ENCODE measurements at regions not wholly inside any gene's neighbourhood (a gene's known extent, or its start where the extent isn't known, plus 50 kb on each side); places are given as distances from the start of the nearest gene placed in this dataset.

DNA sequence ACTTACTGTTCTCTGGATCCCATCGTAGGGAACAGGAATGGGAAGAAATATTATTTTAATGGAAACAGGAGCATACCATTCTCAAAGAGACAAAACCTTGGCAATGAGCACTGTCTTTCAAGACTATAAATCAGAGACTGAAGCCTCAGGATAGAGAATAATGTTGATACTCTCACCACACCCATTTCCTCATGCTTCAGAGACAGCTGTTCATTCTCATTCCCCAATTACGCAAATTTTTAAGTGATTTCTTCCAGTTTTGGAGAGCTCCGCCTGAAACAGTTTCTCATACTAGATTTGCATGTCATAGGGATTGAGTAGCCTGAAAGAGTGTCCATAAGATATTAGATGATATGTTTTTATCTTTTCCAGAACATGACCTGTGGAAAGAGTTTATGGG is 290.5 kb upstream of the RASA1 start:
- intact Hi-C loops (cut with micrococcal nuclease), result no loop called here
- no peak overlapping the region for H3K27ac Mint-ChIP-seq
- H4K20me1 ChIP-seq (ENCODE audit: control insufficient read depth, insufficient read depth, low read length, poor library complexity, severe bottlenecking), result no peaks in the 10 kb centered on the region
- H3K9me3 Mint-ChIP-seq (ENCODE audit: insufficient read depth), result no peaks in the 10 kb centered on the region
- no peaks in the 10 kb centered on the region for H3K79me2 ChIP-seq (ENCODE audit: control insufficient read depth, insufficient read depth, low read length)
- H3K4me1 Mint-ChIP-seq, result no peaks in the 10 kb centered on the region
- no peak overlapping the region for H2AFZ ChIP-seq (ENCODE audit: insufficient read depth, low read depth, low read length, poor library complexity, severe bottlenecking)
- peaks cover 0 to 18% (median 2%) of the 10 kb centered on the region in 4 experiments for H3K27me3 ChIP-seq (replicated peaks in 1 of 4; ENCODE audit: control extremely low read depth in 1 of 4, control insufficient read depth in 3 of 4, insufficient read depth in 4 of 4, low read length in 3 of 4)
- H3K27me3 Mint-ChIP-seq, result peaks cover 38% of the 10 kb centered on the region
- no peaks in the 10 kb centered on the region for H3K36me3 ChIP-seq (replicated peaks in 1 of 2; ENCODE audit: control extremely low read depth in 1 of 2, control insufficient read depth in 1 of 2, extremely low read depth in 1 of 2, insufficient read depth in 2 of 2, low read length in 1 of 2)
- H3K4me3 Mint-ChIP-seq, result no peak overlapping the region
- TF ChIP-seq, protein P1, sequence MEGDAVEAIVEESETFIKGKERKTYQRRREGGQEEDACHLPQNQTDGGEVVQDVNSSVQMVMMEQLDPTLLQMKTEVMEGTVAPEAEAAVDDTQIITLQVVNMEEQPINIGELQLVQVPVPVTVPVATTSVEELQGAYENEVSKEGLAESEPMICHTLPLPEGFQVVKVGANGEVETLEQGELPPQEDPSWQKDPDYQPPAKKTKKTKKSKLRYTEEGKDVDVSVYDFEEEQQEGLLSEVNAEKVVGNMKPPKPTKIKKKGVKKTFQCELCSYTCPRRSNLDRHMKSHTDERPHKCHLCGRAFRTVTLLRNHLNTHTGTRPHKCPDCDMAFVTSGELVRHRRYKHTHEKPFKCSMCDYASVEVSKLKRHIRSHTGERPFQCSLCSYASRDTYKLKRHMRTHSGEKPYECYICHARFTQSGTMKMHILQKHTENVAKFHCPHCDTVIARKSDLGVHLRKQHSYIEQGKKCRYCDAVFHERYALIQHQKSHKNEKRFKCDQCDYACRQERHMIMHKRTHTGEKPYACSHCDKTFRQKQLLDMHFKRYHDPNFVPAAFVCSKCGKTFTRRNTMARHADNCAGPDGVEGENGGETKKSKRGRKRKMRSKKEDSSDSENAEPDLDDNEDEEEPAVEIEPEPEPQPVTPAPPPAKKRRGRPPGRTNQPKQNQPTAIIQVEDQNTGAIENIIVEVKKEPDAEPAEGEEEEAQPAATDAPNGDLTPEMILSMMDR (IDR thresholded peaks at IDR 0.05), result no peak
- TF ChIP-seq EZH2 (IDR thresholded peaks at IDR 0.05; ENCODE audit: borderline replicate concordance, insufficient read depth, low read depth, low read length, poor library complexity, severe bottlenecking), result no peak
- ChIA-PET CTCF (no interaction called here), POLR2A (no interaction called here)
- no peak overlapping the region for H3K4me2 ChIP-seq (replicated peaks; ENCODE audit: low read depth, low read length, poor library complexity, severe bottlenecking)
- H3K4me3 ChIP-seq (ENCODE audit: control extremely low read depth in 1 of 5, extremely low read depth in 1 of 5, insufficient read depth in 1 of 5, low read depth in 2 of 5, low read length in 4 of 5), result no peak overlapping the region
- DNase-seq (no peak), ATAC-seq (ENCODE audit: low read depth) (no peak)
- no peak overlapping the region for H3K27ac ChIP-seq (ENCODE audit: low read length in 2 of 2)
- H3K9ac ChIP-seq (ENCODE audit: low read length), result no peak overlapping the region
- WGBS (ENCODE audit: insufficient coverage), result no CpG with 5 or more reads among the region's 3 CpGs
- no peaks in the 10 kb centered on the region for H3K4me1 ChIP-seq (ENCODE audit: control insufficient read depth in 2 of 2, insufficient read depth in 2 of 2, low read length in 2 of 2)
- H3K9me3 ChIP-seq (ENCODE audit: control extremely low read depth in 1 of 3, control insufficient read depth in 2 of 3, insufficient read depth in 1 of 3, low read length in 2 of 3), result no peaks in the 10 kb centered on the region

DNA sequence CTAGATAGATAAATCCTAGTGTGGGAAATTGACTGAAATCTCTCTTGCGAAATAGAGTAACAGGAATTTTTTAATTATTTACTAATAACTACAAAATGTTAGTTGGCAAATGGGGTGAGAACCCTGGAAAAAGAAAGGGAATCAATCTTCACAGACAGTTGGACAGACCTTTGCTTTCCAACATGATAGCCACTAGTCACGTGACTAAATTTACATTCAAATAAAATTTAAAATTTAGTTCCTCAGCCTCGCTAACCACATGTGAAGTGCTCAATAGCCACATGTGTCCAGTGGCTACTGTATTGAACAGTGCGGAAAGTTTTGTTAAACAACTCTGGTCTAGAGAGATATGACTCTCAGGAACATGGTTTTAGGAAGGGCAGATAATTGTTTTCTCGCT is 289.9 kb upstream of the RASA1 start:
- no peak overlapping the region for H3K4me2 ChIP-seq (replicated peaks; ENCODE audit: low read depth, low read length, poor library complexity, severe bottlenecking)
- TF ChIP-seq, protein P1 (IDR thresholded peaks at IDR 0.05), result no peak
- no peak for TF ChIP-seq EZH2 (IDR thresholded peaks at IDR 0.05; ENCODE audit: borderline replicate concordance, insufficient read depth, low read depth, low read length, poor library complexity, severe bottlenecking)
- Mint-ChIP-seq H3K27ac (no peak overlapping the region), H3K9me3 (ENCODE audit: insufficient read depth) (no peaks in the 10 kb centered on the region), H3K4me3 (no peak overlapping the region), H3K4me1 (no peaks in the 10 kb centered on the region), H3K27me3 (peaks cover 36% of the 10 kb centered on the region)
- DNase-seq (no peak), ATAC-seq (ENCODE audit: low read depth) (no peak)
- no peak overlapping the region for H3K27ac ChIP-seq (ENCODE audit: low read length in 2 of 2)
- ChIA-PET POLR2A (no interaction called here), CTCF (no interaction called here)
- H2AFZ ChIP-seq (ENCODE audit: insufficient read depth, low read depth, low read length, poor library complexity, severe bottlenecking), result no peak overlapping the region
- no peaks in the 10 kb centered on the region for H3K79me2 ChIP-seq (ENCODE audit: control insufficient read depth, insufficient read depth, low read length)
- H3K27me3 ChIP-seq (replicated peaks in 1 of 4; ENCODE audit: control extremely low read depth in 1 of 4, control insufficient read depth in 3 of 4, insufficient read depth in 4 of 4, low read length in 3 of 4), result peaks cover 0 to 16% (median 2%) of the 10 kb centered on the region in 4 experiments
- no peaks in the 10 kb centered on the region for H3K9me3 ChIP-seq (ENCODE audit: control extremely low read depth in 1 of 3, control insufficient read depth in 2 of 3, insufficient read depth in 1 of 3, low read length in 2 of 3)
- H3K4me3 ChIP-seq (ENCODE audit: control extremely low read depth in 1 of 5, extremely low read depth in 1 of 5, insufficient read depth in 1 of 5, low read depth in 2 of 5, low read length in 4 of 5), result no peak overlapping the region
- no peaks in the 10 kb centered on the region for H4K20me1 ChIP-seq (ENCODE audit: control insufficient read depth, insufficient read depth, low read length, poor library complexity, severe bottlenecking)
- WGBS (ENCODE audit: insufficient coverage), result 100% methylated on average over 2 of the region's 5 CpGs
- no peaks in the 10 kb centered on the region for H3K4me1 ChIP-seq (ENCODE audit: control insufficient read depth in 2 of 2, insufficient read depth in 2 of 2, low read length in 2 of 2)
- no peaks in the 10 kb centered on the region for H3K36me3 ChIP-seq (replicated peaks in 1 of 2; ENCODE audit: control extremely low read depth in 1 of 2, control insufficient read depth in 1 of 2, extremely low read depth in 1 of 2, insufficient read depth in 2 of 2, low read length in 1 of 2)
- no peak overlapping the region for H3K9ac ChIP-seq (ENCODE audit: low read length)
- intact Hi-C loops (cut with micrococcal nuclease), result no loop called here

Measured in B cell (primary cell).